ENCODE measurements at regions not wholly inside any gene's neighbourhood (a gene's known extent, or its start where the extent isn't known, plus 50 kb on each side); places are given as distances from the start of the nearest gene placed in this dataset. TPM values are rescaled to one million over a fixed set of nuclear protein-coding genes. Genes with fewer than 3 reads are reported as not detected.

DNA sequence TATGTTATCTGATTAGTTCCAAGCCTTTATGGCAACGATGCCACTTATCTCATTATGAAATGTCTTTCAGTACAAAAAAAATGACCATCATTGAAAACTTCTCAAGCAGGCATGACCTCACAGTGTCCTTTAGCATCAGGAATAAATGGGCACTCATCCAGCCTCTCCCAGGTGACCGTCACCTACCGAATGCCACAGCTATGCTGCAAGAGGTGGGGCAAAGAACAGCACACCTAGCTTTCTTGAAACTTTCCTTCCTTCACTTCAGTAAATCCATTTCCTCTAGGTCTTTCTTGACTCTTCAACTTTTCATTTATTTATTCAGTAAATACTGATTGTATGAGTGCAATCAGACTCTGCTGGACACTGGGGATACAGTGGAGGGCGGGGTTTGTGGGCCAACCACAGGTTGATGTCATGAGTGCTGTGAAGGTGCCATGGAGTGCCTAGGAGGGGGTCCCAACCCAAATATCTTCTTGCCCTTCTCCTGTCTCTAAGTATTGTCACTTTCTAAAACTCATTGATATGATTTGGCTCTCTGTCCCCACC, 54.3 kb upstream of the HK2 start:
- TF ChIP-seq, protein P1, sequence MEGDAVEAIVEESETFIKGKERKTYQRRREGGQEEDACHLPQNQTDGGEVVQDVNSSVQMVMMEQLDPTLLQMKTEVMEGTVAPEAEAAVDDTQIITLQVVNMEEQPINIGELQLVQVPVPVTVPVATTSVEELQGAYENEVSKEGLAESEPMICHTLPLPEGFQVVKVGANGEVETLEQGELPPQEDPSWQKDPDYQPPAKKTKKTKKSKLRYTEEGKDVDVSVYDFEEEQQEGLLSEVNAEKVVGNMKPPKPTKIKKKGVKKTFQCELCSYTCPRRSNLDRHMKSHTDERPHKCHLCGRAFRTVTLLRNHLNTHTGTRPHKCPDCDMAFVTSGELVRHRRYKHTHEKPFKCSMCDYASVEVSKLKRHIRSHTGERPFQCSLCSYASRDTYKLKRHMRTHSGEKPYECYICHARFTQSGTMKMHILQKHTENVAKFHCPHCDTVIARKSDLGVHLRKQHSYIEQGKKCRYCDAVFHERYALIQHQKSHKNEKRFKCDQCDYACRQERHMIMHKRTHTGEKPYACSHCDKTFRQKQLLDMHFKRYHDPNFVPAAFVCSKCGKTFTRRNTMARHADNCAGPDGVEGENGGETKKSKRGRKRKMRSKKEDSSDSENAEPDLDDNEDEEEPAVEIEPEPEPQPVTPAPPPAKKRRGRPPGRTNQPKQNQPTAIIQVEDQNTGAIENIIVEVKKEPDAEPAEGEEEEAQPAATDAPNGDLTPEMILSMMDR (IDR thresholded peaks at IDR 0.05; ENCODE audit: control extremely low read depth, extremely low read depth), result no peak
- Histone ChIP-seq H3K27me3 (ENCODE audit: control insufficient read depth in 3 of 3, insufficient read depth in 3 of 3, low read length in 2 of 3) (peaks cover 0 to 3% (median 0%) of the 10 kb centered on the region in 3 donors), H3K27ac (ENCODE audit: low read depth in 1 of 2, low read length in 1 of 2) (no peak overlapping the region), H3K9ac (ENCODE audit: insufficient read depth in 1 of 2, low read length in 2 of 2) (no peak overlapping the region), H3K4me1 (ENCODE audit: control insufficient read depth in 5 of 5, insufficient read depth in 5 of 5, low read length in 5 of 5) (peaks cover 0 to 6% (median 0%) of the 10 kb centered on the region in 5 donors), H3K36me3 (ENCODE audit: control insufficient read depth in 4 of 4, insufficient read depth in 4 of 4, low read length in 4 of 4) (no peaks in the 10 kb centered on the region), H3K9me3 (ENCODE audit: control insufficient read depth in 4 of 4, insufficient read depth in 3 of 4, low read length in 3 of 4) (no peaks in the 10 kb centered on the region), H3K4me3 (no peak overlapping the region)
- DNase-seq, result no peak
- 54 to 62% methylated on average over 4 of the region's 4 CpGs for WGBS, 2 donors
- peak; percentile 68 for ATAC-seq (ENCODE audit: insufficient read depth, low FRiP score)

Small RNA genes in the stretch of these regions (small RNA-seq; reads per million reads assigned to genes)
- gene AC007387.1 (ENCODE audit: low replicate concordance), result not detected

Measured in lung (tissue), 12 donors.